Testis (tissue), 2 donors: ENCODE measurements at regions not wholly inside any gene's neighbourhood (a gene's known extent, or its start where the extent isn't known, plus 50 kb on each side); places are given as distances from the start of the nearest gene placed in this dataset.
A peak's percentile ranks its signal among the peaks of the same experiment; 100 is the strongest.

Experiments used
- DNase-seq: peaks from one replicate; pipeline ENCODE4 v3.0.0-alpha.2; 2019
- H3K27ac ChIP-seq, 2 donors: fragments of 200-600 bp; sonication (generic); one replicate each; pipeline ENCODE4 v1.5.1; 2019
- H3K27me3 ChIP-seq: fragments of 200-600 bp; sonication (generic); one replicate; pipeline ENCODE4 v1.5.1; 2019
- H3K36me3 ChIP-seq: fragments of 200-600 bp; sonication (generic); one replicate; pipeline ENCODE4 v1.5.1; 2017; ENCODE audit warnings: low read depth; ENCODE audit errors: missing control alignments
- H3K4me1 ChIP-seq: fragments of 200-600 bp; sonication (generic); one replicate; pipeline ENCODE4 v1.5.1; 2019
- H3K4me3 ChIP-seq, 2 donors: fragments of 200-600 bp; sonication (generic); one replicate each; pipeline ENCODE4 v1.5.1; 2017 to 2019
- H3K9me3 ChIP-seq: fragments of 200-600 bp; sonication (generic); one replicate; pipeline ENCODE4 v1.5.1; 2017
- CTCF ChIP-seq, 3 experiments: fragments of 450-650 bp in 2 of 3; fragments of 200-600 bp in 1 of 3; sonication (generic) in 1 of 3; IDR thresholded peaks; one replicate each; pipeline ENCODE4 v1.5.1; 2016 to 2019; ENCODE audit warnings: antibody characterized with exemption in 3 of 3, mild to moderate bottlenecking in 2 of 3, moderate library complexity in 1 of 3
- POLR2A ChIP-seq: fragments of 450-650 bp; IDR thresholded peaks from one replicate; pipeline ENCODE4 v1.6.1; 2017; ENCODE audit warnings: antibody characterized with exemption, mild to moderate bottlenecking, moderate library complexity
- WGBS, 2 donors: methylation state at CpG; one replicate each; pipeline ENCODE4 v1.1.5; 2018; 5-methylcytosine and 5-hydroxymethylcytosine counted together
- intact Hi-C: fragments of 100-400 bp; cut with DNase I; formaldehyde crosslinking; loops from one replicate; pipeline ENCODE4 v1.15.1; 2023; ENCODE audit warnings: low total_unique reads

- intact Hi-C loops = no loop called here
- Histone ChIP-seq H3K36me3 (no peaks in the 10 kb centered on the region), H3K27ac (no peak overlapping the region), H3K27me3 (no peaks in the 10 kb centered on the region), H3K4me3 (no peak overlapping the region), H3K9me3 (no peaks in the 10 kb centered on the region), H3K4me1 (no peaks in the 10 kb centered on the region)
- DNase-seq = no peak
- TF ChIP-seq CTCF (IDR thresholded peaks at IDR 0.05) (no peak), POLR2A (no peak)
Measured at GRCh38 chr13:77391475-77391874, 64.6 kb upstream of the MYCBP2 start.

GRCh38 chr13:77390391-77390790, 63.5 kb upstream of the MYCBP2 start:
- Histone ChIP-seq H3K36me3 (no peaks in the 10 kb centered on the region), H3K9me3 (no peaks in the 10 kb centered on the region), H3K27ac (no peak overlapping the region), H3K4me1 (no peaks in the 10 kb centered on the region), H3K27me3 (no peaks in the 10 kb centered on the region), H3K4me3 (no peak overlapping the region)
- no peak for TF ChIP-seq CTCF (IDR thresholded peaks at IDR 0.05)
- no peak for TF ChIP-seq POLR2A
- WGBS, 2 donors = 70 to 72% methylated on average over 3 of the region's 3 CpGs
- intact Hi-C loops = no loop called here
- DNase-seq = no peak

GRCh38 chr13:77389625-77390000, 62.7 kb upstream of the MYCBP2 start:
- TF ChIP-seq POLR2A (no peak), CTCF (IDR thresholded peaks at IDR 0.05) (no peak)
- no peaks in the 10 kb centered on the region for H3K36me3 ChIP-seq
- H3K9me3 ChIP-seq = no peaks in the 10 kb centered on the region
- H3K27me3 ChIP-seq = no peaks in the 10 kb centered on the region
- intact Hi-C loops = no loop called here
- no peak overlapping the region for H3K4me3 ChIP-seq
- DNase-seq = no peak
- no peaks in the 10 kb centered on the region for H3K4me1 ChIP-seq
- no peak overlapping the region for H3K27ac ChIP-seq

GRCh38 chr13:77388944-77389624, 62.2 kb upstream of the MYCBP2 start:
- H3K4me1 ChIP-seq = no peaks in the 10 kb centered on the region
- 61 to 73% methylated on average over 4 of the region's 4 CpGs for WGBS, 2 donors
- TF ChIP-seq POLR2A (no peak), CTCF (IDR thresholded peaks at IDR 0.05) (no peak)
- H3K27ac ChIP-seq = no peak overlapping the region
- no peaks in the 10 kb centered on the region for H3K9me3 ChIP-seq
- H3K36me3 ChIP-seq = no peaks in the 10 kb centered on the region
- intact Hi-C loops = no loop called here
- DNase-seq = no peak
- no peaks in the 10 kb centered on the region for H3K27me3 ChIP-seq
- no peak overlapping the region for H3K4me3 ChIP-seq

- Histone ChIP-seq H3K4me3 (no peak overlapping the region), H3K36me3 (no peaks in the 10 kb centered on the region), H3K27ac (peak overlapping the region in 1 of 2 donors; percentile 52), H3K9me3 (no peaks in the 10 kb centered on the region), H3K27me3 (no peaks in the 10 kb centered on the region), H3K4me1 (no peaks in the 10 kb centered on the region)
- 54 to 56% methylated on average over 5 of the region's 5 CpGs for WGBS, 2 donors
- intact Hi-C loops = no loop called here
- TF ChIP-seq POLR2A (no peak), CTCF (IDR thresholded peaks at IDR 0.05) (no peak)
- no peak for DNase-seq
Measured at GRCh38 chr13:77387607-77388200, 60.8 kb upstream of the MYCBP2 start.
